Ascending aorta (tissue), 2 donors: ENCODE measurements at regions not wholly inside any gene's neighbourhood (a gene's known extent, or its start where the extent isn't known, plus 50 kb on each side); places are given as distances from the start of the nearest gene placed in this dataset.
A peak's percentile ranks its signal among the peaks of the same experiment; 100 is the strongest.

Source experiments
- DNase-seq, 2 donors: peaks; one replicate each; pipeline ENCODE4 v3.0.0-alpha.2; 2019; ENCODE audit warnings: low spot score in 2 of 2
- H3K27ac ChIP-seq, 2 donors: fragments of 200-600 bp; sonication (generic); one replicate each; pipeline ENCODE4 v1.5.1; 2016 to 2017; ENCODE audit warnings: mild to moderate bottlenecking in 1 of 2
- H3K27me3 ChIP-seq: fragments of 200-600 bp; sonication (generic); one replicate; pipeline ENCODE4 v1.5.1; 2017
- H3K36me3 ChIP-seq, 2 donors: fragments of 200-600 bp; sonication (generic); one replicate each; pipeline ENCODE4 v1.5.1; 2016
- H3K4me1 ChIP-seq, 2 donors: fragments of 200-600 bp; sonication (generic); one replicate each; pipeline ENCODE4 v1.5.1; 2016 to 2017; ENCODE audit warnings: mild to moderate bottlenecking in 1 of 2
- H3K4me3 ChIP-seq, 2 donors: fragments of 200-600 bp; sonication (generic); one replicate each; pipeline ENCODE4 v1.5.1; 2016 to 2017; ENCODE audit warnings: mild to moderate bottlenecking in 1 of 2
- H3K9me3 ChIP-seq, 2 donors: fragments of 200-600 bp; sonication (generic); one replicate each; pipeline ENCODE4 v1.5.1; 2016
- intact Hi-C: fragments of 100-400 bp; cut with DNase I; formaldehyde crosslinking; loops from one replicate; pipeline ENCODE4 v1.15.1; 2023
- TF ChIP-seq, protein P1 (sequence below), 3 experiments: fragments of 200-600 bp in 2 of 3; fragments of 450-650 bp in 1 of 3; sonication (generic) in 2 of 3; IDR thresholded peaks; one replicate each; pipeline ENCODE4 v1.5.1; 2016 to 2019; ENCODE audit warnings: antibody characterized with exemption in 3 of 3, mild to moderate bottlenecking in 1 of 3, moderate library complexity in 1 of 3

DNA sequence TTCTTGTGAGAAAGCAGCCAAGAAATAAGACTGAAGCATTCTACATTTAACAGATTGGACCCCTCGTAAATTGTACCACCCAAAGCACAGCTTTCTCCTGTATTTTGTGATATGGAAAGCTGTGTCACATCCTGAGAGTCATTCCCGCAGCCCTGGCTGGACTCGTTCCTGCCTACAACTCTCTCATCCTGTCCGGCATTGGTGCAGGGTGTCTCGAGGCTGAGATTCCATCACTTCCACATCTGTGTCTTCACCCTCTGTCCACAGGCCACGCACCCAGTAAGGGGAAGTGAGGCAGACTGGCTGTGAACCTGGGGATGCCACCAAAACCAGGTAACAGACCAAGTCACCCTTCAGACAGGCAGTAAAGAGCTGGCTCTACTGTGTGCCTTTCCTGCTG, 146.2 kb upstream of the KLF6 start:
- Histone ChIP-seq H3K4me1 (peaks cover 0 to 21% of the 10 kb centered on the region in 2 donors), H3K36me3 (no peaks in the 10 kb centered on the region), H3K4me3 (no peak overlapping the region), H3K27ac (no peak overlapping the region), H3K27me3 (no peaks in the 10 kb centered on the region), H3K9me3 (no peaks in the 10 kb centered on the region)
- no peak for DNase-seq
- intact Hi-C loops: loop anchor here (10.0 kb wide), 3 partner anchors 614 to 724 kb away; no protein-coding TSS in a partner anchor
- TF ChIP-seq, protein P1, sequence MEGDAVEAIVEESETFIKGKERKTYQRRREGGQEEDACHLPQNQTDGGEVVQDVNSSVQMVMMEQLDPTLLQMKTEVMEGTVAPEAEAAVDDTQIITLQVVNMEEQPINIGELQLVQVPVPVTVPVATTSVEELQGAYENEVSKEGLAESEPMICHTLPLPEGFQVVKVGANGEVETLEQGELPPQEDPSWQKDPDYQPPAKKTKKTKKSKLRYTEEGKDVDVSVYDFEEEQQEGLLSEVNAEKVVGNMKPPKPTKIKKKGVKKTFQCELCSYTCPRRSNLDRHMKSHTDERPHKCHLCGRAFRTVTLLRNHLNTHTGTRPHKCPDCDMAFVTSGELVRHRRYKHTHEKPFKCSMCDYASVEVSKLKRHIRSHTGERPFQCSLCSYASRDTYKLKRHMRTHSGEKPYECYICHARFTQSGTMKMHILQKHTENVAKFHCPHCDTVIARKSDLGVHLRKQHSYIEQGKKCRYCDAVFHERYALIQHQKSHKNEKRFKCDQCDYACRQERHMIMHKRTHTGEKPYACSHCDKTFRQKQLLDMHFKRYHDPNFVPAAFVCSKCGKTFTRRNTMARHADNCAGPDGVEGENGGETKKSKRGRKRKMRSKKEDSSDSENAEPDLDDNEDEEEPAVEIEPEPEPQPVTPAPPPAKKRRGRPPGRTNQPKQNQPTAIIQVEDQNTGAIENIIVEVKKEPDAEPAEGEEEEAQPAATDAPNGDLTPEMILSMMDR (IDR thresholded peaks at IDR 0.05): no peak

DNA sequence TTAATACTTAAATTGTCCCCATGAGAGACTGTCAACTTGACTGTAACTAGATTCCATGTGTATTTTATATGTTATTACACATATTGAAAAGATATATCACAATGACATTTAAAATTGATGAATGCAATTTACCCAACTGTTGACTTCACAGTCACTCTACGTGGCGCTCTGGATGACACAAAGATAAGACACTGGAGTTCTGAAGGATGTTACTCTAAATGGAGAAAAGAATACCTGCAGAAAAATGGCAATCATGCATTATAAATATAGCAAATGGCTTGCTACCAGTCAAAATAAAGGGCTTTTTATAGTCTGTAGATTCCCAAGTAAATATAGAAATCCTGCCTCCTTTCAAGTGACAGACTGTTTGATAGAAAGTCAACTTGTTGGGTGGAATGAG, 143.6 kb upstream of the KLF6 start:
- Histone ChIP-seq H3K9me3 (no peaks in the 10 kb centered on the region), H3K36me3 (no peaks in the 10 kb centered on the region), H3K4me3 (no peak overlapping the region), H3K4me1 (peaks cover 0 to 12% of the 10 kb centered on the region in 2 donors), H3K27ac (no peak overlapping the region), H3K27me3 (no peaks in the 10 kb centered on the region)
- TF ChIP-seq, protein P1 (IDR thresholded peaks at IDR 0.05): no peak
- intact Hi-C loops: no loop called here
- no peak for DNase-seq

DNA sequence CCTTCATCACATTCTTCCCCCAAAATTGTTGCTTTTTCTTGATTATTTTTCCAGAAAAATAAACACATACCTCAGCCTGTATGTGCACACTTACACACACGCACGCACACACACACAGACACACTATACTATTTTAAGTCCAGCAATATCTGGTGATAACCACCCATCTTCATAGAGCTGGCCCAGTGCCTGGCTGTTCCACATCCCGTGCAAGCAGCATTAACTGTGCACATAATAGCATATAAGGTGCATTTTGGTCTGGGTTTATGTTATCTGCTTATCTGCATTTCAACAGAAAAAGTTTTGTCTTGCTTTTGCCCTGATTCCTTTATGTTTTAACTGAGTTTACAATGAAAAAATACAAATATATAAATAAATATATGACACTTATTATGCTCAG, 143.1 kb upstream of the KLF6 start:
- intact Hi-C loops: no loop called here
- TF ChIP-seq, protein P1 (IDR thresholded peaks at IDR 0.05): no peak

GRCh38 chr10:3926675-3927525, 141.9 kb upstream of the KLF6 start:
- Histone ChIP-seq H3K4me3 (no peak overlapping the region), H3K27me3 (no peaks in the 10 kb centered on the region), H3K27ac (peak overlapping the region; percentile 9 to 31), H3K9me3 (no peaks in the 10 kb centered on the region), H3K36me3 (no peaks in the 10 kb centered on the region), H3K4me1 (peaks cover 0 to 9% of the 10 kb centered on the region in 2 donors)
- TF ChIP-seq, protein P1 (IDR thresholded peaks at IDR 0.05): no peak
- no peak for DNase-seq
- intact Hi-C loops: no loop called here

More for the DNA sequence above, 143.1 kb upstream of the KLF6 start:
- H3K9me3 ChIP-seq: no peaks in the 10 kb centered on the region
- no peak for DNase-seq
- no peak overlapping the region for H3K4me3 ChIP-seq
- H3K27me3 ChIP-seq: no peaks in the 10 kb centered on the region
- H3K36me3 ChIP-seq: no peaks in the 10 kb centered on the region
- peaks cover 0 to 9% of the 10 kb centered on the region in 2 donors for H3K4me1 ChIP-seq
- no peak overlapping the region for H3K27ac ChIP-seq

DNA sequence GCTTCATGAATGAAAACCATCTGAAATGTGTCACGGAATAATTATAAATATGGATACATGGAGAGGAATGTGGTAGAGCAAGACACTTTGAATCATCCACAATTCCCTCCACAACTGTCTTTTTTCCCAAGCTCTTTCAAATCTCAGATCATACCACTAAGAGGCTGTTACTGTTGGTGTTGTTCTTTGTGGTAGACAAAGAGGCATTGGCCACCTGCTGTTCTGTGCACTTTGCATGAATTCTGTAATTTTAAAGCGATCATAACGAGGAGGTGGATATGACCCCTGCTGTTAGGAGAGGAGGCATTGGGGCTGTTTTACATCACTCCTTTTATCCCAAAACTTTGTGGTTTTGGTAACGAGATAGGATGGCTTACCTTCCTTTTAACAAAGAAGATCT, 141.2 kb upstream of the KLF6 start:
- no peak for DNase-seq
- H3K9me3 ChIP-seq: no peaks in the 10 kb centered on the region
- peaks cover 0 to 9% of the 10 kb centered on the region in 2 donors for H3K4me1 ChIP-seq
- no peaks in the 10 kb centered on the region for H3K36me3 ChIP-seq
- no peak overlapping the region for H3K4me3 ChIP-seq
- intact Hi-C loops: no loop called here
- no peak overlapping the region for H3K27ac ChIP-seq
- no peaks in the 10 kb centered on the region for H3K27me3 ChIP-seq
- TF ChIP-seq, protein P1 (IDR thresholded peaks at IDR 0.05): no peak
